ENCODE measurements at regions not wholly inside any gene's neighbourhood (a gene's known extent, or its start where the extent isn't known, plus 50 kb on each side); places are given as distances from the start of the nearest gene placed in this dataset.
"Not testable (repeated sequence)": the region's sequence is repeated elsewhere in the genome, so short reads cannot be mapped to it uniquely, and the experiment has no call there.

DNA sequence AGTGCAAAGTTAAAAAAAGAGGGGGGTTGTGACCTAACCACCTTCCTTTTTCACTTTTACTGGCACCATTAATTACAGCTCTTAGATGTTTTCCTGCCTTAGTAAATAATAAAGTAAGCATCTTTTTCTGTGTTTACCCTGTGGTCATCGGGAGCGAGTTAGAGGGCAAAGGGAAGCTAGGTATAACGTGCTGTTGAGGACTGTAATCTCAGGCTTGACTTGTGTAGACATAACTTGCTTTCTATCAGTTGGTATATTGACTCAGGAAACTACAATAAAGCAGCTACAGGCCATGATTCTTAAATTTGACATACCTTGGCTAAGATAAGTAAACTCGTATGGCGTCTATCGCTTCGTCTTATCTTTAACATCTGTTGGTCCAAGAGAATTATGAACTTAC, 509.8 kb upstream of the CHD1 start:
- DNase-seq (ENCODE audit: low read depth), result no peak

DNA sequence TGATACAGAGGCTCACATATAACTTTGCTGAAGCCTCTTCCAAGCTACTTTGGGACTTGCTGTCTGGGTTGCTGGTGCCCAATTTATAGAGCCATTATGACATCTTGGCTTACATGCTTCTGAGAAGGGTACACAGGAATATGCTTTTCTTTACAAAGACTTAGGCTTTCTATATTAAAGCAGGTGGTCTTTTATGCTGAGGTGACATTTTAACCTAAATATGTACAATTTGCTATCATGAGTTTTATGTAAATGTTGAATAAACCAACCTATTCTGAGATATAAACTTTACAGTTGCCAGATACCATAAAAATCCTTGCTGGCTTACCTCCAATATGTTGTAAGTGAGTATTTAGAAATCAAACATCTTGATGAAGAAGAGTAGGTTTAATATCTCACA, 509.2 kb upstream of the CHD1 start:
- no peak for DNase-seq (ENCODE audit: low read depth)

DNA sequence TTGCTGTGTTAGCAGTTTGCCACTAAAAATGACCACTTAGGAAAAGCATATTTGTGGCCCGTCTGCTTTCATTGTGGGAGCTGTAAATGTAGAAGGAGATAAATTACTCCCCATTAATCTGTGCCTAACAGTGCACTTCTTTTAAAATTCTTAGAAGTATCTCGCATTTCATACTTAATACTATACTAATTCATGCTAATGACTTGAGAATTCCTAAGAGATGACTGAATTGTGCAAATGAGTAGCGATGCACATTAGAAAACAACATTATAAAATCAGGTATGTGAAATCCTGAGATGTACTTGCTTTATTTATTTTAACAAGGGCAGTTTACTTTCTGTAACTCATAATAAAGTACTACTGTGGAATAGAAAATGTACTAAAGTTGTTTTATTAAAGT, 494.6 kb upstream of the CHD1 start:
- not testable (repeated sequence) for DNase-seq (ENCODE audit: low read depth)

DNA sequence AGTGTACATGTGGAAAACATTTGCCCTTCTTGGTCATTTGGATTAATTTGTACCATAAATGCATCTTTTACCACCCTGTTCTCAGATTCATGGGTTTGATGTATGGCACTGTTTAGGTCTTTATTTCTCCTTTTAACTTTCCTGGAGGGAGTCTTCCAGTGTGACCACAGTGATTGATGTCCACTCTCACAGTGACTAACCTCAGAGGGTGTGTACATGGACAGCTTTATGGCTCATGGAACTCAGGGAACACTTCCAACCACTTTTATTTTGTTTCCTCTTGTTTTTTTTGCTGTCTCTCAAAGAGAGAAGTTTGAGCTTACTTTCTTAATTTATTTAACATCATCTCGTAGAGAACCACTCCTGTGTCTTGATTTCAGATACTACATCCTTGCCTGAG, 489.8 kb upstream of the CHD1 start:
- DNase-seq (ENCODE audit: low read depth), result not testable (repeated sequence)

DNA sequence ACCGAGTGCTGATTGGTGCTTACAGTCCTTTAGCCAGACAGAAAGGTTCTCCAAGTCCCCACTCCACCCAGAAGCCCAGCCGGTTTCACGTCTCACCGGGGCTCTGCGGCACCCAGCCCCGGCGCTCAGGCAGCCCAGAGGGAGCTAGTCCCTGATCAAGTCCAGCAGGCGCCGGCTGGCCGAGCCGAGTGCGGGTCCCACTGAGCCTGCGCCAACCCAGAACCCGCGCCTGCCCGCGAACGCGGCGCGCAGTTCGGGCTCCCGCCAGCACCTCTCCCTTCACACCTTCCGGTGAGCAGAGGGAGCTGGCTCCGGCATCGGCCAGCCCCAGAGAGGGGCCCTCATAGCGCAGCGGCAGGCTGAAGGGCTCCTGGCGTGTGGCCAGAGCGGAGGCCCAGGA, 481.6 kb upstream of the CHD1 start:
- not testable (repeated sequence) for DNase-seq (ENCODE audit: low read depth)

DNA sequence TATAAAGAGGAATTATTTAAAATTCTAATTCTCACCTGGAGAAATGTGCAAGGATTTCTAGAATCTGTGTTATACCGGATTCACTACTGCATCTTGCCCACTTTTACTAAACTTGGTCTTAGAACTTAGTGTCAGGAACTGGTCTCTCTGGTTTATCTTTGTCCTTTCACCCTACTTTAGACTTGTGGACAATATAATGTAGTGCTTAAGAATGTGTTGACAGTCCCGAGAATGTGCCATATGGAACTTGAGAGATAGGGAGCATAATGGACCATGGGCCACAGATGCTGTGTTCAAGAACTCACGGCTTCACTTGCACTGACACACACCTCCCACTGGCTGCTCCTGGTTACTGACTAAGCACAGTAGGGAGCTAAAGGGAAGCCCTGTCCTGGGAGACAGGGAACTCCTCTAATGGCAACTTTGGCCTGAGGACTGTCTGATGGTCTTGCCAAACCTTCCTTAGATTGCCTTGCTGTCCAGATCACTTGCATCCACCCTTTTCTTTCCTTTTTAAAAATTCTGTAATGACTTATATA, 476.0 kb upstream of the CHD1 start:
- DNase-seq (ENCODE audit: low read depth), result not testable (repeated sequence)

DNA sequence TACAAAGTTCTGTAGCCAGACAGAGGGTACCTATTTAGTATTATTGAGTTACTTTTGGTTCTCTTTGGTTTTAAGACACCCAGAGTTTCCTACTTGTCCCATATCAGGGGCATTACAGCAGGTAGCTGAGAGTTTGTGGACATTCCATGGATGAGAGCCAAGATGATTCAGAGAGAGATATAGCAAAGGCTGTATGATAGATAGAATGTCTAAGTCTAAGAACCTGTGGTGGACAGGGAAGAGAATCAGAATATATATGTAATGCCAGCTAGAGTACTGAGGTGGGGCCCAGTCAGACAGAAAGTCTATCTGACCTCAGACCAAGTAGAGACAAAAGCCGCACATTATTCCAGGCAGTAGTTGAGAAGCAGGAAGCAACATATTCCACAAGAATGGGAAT, 471.8 kb upstream of the CHD1 start:
- not testable (repeated sequence) for DNase-seq (ENCODE audit: low read depth)

DNA sequence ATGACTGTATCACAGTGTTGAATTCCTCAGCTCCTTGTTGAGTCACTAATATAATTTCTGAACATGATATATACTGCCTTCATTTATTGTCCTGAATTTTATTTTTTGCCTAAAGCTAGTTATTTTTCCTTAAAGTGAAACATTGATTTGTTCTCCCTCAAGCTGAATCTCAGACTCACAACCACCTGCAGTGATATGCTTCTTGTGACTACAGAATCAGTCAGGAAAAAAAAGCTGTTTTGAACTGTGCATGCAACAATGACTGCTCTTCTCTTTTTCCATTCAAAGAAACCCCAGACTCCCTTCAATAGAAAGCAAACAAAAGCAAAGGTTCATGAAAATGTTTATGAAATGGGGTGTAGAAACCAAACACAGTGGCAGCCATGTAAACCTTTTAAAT, 470.2 kb upstream of the CHD1 start:
- DNase-seq (ENCODE audit: low read depth), result no peak

DNA sequence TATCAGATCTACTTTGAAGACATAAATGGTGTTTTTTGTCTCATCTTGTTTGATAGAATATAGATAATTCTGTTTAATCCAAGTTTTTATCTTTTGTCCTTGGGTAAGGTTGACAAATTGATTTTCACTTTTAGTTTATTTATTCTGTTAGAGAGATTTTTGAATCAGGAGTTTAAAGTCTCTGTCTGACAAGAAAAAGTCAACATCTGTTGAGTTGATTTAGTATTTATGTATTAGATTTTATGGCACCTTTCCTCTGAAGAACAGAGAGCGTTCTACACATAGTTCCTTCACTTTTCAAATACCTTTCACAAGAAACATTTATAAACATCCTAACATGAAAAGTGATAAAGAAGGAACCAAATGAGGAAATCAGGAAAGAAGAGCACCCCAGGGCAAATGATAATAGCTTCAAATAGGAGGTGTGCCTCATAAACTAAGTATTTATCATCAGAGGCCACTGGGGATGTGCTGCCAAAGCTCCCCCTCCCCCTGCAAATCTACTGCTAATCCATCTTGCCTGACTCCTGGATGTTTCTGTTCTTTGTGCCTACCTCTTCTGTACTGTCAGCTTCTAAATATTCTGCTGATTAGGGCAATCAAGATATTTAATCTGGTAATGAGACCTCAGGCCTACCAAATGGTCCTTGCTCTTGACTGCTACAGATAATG, 457.7 kb upstream of the CHD1 start:
- DNase-seq (ENCODE audit: low read depth), result no peak

DNA sequence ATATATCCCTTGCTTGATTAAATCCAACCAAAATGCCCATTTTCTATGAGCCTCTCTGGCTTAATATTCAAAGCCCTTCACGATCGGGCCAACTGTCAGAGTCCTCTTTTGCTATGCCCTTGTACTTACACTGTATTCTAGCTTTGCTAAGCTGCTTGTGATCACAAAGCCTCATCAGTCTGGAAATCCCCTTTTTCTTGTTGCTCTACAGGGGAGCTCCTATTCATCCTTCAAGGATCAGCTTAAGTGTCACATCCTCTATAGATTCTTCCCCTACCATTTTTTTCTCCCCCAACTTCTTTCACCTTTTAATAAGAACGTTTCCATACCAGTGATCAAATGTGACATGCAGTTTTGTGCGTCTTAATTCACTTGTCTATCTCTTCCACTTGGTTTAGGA, 450.4 kb upstream of the CHD1 start:
- no peak for DNase-seq (ENCODE audit: low read depth)

DNA sequence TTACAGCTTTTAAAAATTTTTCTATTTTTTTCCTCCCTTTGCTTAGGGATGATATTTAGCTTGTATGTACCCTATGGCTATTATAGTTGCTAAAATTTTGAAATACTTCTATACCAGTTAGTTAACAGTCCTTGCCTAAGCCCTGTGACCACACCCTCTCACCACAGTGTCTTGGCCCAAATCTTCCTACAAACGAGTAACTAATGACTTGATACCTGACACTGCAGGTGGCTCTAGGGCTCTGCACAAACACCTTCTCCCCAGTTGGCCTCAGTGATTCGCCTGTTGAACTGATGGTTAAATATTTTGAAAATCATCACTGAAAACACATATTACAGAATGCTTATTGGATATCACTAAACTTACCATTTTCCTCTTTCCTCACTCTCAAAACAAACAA, 449.6 kb upstream of the CHD1 start:
- no peak for DNase-seq (ENCODE audit: low read depth)

DNA sequence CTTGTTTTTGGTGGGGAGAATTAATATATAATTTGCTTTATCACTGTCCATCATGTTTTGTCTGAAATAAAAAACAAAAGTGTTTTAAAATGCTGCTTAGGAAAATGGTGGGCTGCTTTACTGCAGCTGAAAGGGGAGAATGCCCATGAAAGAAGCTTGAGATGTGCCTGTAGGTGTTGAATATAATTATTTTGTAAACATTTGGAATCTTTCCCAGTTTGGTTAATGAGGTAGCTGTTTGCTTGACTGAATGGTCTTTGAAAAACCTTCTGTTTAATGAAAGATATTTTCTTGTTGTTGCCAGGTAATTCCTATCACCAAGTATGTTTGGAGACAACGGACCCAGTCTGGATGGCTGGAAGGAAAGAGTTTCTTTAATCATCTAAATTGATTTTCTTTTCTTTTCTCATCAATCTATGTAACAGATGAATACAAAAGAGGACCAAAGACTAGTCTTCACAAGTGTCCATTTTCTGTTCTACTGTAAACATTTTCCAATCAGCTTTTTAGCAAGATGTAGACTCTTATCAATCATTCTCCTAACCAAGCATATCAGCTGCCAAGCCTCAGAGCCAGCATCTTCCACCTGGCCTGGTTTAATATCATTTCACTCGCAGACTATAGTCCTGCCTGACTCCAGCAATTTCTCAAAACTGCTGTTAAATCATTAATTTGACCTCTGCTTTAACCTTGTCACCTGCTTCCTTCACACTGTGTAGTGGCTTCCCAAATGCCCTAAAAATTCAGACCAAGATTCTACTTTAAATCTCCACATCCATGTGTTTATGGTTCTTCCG, 441.2 kb upstream of the CHD1 start:
- DNase-seq (ENCODE audit: low read depth), result no peak

DNA sequence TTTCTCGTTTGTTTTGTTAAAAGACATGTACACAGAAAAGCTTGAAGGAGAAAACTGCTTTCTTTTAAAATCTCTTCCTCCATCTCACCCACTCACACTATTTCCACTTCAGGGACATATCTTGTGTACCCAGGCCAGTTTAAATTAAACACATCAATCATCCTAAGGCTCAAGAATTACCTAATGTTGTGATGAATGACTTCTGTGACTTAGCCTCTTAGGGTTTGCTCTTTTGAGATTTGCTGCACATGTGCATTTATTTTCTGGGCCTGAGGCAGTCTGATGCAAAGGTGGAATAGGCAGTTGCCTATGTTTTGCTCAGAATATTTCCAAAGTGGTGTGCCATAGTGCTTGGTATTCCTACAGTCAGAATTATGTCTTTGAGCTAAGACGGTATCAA, 439.9 kb upstream of the CHD1 start:
- no peak for DNase-seq (ENCODE audit: low read depth)

DNA sequence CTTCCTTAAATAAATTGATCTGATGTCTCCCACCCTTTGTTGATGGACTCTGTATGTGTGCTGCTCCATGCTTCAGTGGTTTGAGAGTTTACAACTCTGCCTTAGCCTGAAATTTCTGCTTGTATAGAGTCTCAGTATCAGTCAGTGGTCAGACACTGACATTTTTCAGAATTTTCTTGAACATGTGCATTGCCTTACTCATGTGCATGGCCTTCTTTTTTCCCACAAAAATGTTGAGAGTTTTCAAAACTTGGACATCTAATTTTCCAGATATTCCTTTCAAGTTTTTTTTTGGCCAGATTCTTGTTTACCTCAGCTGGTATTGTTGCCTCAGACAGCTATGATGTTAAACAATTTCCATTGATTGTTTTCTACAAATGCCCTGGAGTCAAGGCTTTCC, 427.1 kb upstream of the CHD1 start:
- DNase-seq (ENCODE audit: low read depth), result no peak

DNA sequence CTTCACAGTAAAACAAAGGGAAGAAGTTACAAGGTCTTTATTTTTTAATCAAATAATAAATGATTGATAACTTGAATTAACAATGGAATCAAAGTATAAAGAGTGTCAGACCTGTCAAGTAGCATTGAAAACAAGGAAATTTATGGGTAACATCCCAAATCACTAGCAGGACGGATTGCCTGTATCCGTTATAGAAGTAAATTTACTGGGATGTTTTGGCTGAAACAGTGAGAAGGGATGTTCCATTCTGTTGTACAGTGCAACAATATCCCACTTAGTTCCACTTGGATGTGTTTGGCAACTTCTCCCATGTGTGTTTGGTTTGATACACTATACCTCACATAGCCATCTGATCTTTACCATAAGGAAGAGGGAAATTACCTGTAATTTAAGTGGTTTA, 421.0 kb upstream of the CHD1 start:
- no peak for DNase-seq (ENCODE audit: low read depth)

DNA sequence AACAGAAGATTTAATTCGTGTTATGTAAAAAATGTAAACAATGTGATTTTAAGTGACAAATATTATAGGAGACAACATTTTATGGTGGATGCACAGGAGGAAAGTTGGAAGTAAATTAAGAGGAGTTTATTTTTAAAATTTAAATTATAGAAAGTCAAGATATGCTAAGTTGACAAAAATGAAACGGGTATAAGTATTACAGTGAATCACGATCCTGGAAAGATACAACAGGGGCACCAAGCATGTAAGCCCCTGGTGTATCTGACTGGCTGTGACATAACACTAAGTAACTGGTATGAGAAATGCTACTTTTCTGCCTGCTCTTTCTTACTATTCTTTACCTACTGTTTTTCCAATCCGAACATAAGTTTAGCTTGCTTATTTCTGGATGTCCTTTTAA, 419.8 kb upstream of the CHD1 start:
- no peak for DNase-seq (ENCODE audit: low read depth)

DNA sequence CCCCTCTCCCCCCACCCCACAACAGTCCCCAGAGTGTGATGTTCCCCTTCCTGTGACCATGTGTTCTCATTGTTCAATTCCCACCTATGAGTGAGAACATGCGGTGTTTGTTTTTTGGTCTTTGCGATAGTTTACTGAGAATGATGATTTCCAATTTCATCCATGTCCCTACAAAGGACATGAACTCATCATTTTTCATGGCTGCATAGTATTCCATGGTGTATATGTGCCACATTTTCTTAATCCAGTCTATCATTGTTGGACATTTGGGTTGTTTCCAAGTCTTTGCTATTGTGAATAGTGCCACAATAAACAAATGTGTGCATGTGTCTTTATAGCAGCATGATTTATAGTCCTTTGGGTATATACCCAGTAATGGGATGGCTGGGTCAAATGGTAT, 411.0 kb upstream of the CHD1 start:
- not testable (repeated sequence) for DNase-seq (ENCODE audit: low read depth)

DNA sequence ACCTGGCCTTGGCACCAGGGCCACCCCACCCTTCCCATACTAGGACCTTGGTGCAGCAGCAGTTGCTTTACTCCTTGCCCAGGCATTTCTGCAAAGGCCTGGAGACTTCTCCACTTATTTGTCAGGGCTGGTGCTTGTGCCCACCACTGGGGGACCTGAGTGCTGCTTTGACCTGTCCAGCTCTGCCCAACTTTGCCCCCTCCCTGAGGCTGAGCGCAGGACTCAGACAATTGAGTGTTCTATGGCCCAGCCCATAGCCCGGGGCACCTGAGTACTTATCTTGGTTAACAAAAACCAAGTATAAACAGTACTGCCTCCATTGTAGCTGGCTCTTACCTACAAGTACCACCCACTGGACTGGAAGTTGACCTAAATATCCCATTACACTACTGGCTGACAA, 406.1 kb upstream of the CHD1 start:
- DNase-seq (ENCODE audit: low read depth), result no peak

DNA sequence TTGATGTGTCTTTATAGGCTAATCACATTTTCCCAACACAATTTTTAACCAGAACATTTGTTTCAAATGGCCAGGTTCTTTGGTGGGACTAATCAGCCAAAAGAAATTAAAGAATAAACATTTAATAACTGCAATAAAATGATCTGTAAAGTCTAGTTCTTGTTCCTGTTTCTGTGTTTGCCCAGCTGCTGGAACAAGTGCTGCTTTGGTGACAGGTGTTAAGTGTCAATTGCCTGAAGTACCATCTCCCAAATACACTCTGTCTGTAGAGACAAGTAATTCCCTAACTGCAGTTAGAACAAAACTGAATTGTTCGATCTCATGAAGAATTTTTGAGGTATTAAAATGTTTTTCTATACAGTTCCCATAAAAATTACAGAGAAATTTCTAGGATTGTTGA, 402.3 kb upstream of the CHD1 start:
- DNase-seq (ENCODE audit: low read depth), result no peak

DNA sequence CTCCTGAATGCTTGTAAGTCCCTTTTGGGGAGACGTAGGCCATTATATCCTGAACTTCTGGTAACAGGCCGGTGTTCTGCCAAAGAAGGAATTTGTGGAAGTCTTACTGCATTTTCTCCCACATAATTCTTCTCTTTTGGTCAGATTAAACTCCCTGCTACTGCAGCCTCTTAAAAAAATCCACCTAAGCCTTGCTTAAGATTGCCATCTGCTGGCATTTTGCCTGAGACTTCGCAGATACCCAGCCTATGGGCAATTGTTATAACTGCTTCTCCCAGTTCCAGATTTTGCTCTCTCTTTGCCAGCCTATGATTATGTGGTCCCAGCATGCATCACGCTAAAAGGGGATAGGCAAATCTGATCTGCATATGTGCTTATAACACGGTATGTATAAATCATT, 391.6 kb upstream of the CHD1 start:
- no peak for DNase-seq (ENCODE audit: low read depth)

DNA sequence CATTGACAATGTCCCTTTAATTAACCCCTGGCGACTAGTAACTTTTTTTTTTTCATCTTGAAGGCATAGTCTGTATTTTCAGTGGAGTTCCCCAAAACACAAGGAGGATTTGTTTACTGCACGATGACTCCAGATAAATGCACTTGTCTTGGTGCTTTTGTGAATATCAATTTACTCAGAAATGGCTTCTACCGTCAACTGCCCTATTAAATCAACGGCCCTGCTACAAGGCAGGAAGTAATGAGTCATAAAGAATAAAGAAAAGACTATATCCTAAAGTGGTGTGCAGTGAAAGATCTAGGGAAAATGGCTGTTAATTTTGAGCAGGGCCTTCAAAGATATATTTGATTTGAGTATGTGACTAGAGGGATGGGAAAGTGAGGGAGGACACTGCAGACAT, 388.3 kb upstream of the CHD1 start:
- no peak for DNase-seq (ENCODE audit: low read depth)

DNA sequence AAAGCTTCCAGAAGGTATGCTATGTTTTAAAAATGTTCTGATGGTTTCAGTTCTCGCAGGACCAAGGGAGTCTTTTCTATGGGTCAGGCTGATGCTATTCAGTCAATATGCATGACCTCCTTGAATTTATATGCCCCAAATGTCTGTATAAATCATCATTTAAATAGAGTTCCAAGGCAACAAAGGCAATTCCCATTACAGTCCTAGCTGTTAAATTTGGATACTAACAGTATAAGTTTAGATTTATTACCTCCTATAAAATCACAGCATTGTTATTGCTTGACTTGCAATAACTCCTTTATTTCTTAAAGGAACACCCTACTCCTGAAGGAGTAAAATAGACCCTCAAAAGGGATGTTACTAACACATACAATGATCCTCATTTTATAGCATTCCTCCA, 387.7 kb upstream of the CHD1 start:
- no peak for DNase-seq (ENCODE audit: low read depth)

DNA sequence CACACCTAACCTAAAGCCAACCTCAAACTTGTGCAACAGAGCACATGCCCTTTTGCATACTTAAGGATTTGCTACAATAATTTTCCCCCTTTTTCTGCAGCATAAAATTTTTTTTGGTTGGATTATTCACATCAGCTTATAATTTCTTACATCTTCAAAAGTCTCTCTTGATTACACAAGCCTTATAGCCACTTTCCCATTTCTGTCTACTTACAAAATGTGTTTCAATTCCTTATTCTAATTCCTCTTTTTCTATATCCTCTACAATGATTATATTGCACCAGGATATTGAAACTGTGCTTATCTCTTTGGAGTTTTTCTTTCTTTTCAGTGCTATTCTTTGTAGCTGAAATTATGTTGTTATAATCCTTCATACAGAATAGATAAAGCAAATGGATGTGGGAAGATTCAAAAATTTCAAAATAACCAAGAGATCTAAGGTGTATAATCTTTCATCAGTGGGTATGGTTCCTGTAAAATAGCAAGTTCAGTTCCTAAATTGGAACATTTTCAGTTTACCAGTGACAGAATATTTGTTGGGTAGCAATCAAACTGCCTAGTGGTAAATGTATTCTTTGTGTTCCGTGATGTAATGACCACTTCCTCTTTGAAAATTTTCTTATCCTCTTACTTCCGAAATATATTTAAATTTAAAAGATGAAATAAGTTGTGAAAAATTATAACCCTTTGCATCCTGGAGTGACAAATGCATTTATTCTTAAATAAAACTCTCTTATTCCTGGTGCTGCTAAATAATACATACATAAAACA, 386.8 kb upstream of the CHD1 start:
- no peak for DNase-seq (ENCODE audit: low read depth)
